ENCODE measurements at regions not wholly inside any gene's neighbourhood (a gene's known extent, or its start where the extent isn't known, plus 50 kb on each side); places are given as distances from the start of the nearest gene placed in this dataset.

- H3K4me3 ChIP-seq (replicated peaks in 1 of 3; ENCODE audit: insufficient read depth in 1 of 3, low read depth in 1 of 3, low read length in 3 of 3) = no peak overlapping the region
- FAIRE-seq (no peak), DNase-seq (ENCODE audit: low read depth, low spot score) (no peak)
- dilution Hi-C loops (cut with MboI; ENCODE audit: extremely low pct_ligation_motif_present, low sequenced_read_pairs) (no loop called here), intact Hi-C loops (cut with micrococcal nuclease) (loop anchor here (10.0 kb wide), 1 partner anchor 91 kb away; no protein-coding TSS in a partner anchor)
- no peak overlapping the region for H3K9ac ChIP-seq (replicated peaks; ENCODE audit: extremely low read depth, insufficient read depth, low read length)
- H3K4me2 ChIP-seq (ENCODE audit: insufficient read depth, low read length) = no peak overlapping the region
- H3K4me1 ChIP-seq (ENCODE audit: control insufficient read depth, extremely low read depth, insufficient read depth, low read length) = no peaks in the 10 kb centered on the region
- no peaks in the 10 kb centered on the region for H3K27me3 ChIP-seq (ENCODE audit: control insufficient read depth in 2 of 2, insufficient read depth in 2 of 2, low read length in 2 of 2)
- no peak overlapping the region for H2AFZ ChIP-seq (ENCODE audit: low read depth, low read length)
- ChIA-PET POLR2A (no interaction called here), CTCF (no interaction called here)
- no peak overlapping the region for H3K27ac ChIP-seq (ENCODE audit: insufficient read depth, low read depth, low read length)
- no peaks in the 10 kb centered on the region for H4K20me1 ChIP-seq (replicated peaks; ENCODE audit: control insufficient read depth, extremely low read depth, insufficient read depth, low read length)
- H3K9me1 ChIP-seq (replicated peaks; ENCODE audit: control insufficient read depth, extremely low read depth, insufficient read depth, low read length) = no peaks in the 10 kb centered on the region
- H3K9me3 ChIP-seq (replicated peaks; ENCODE audit: control insufficient read depth, insufficient read depth, low read length) = no peaks in the 10 kb centered on the region
- H3K36me3 ChIP-seq (ENCODE audit: control insufficient read depth in 2 of 2, extremely low read depth in 1 of 2, insufficient read depth in 2 of 2, low read length in 2 of 2) = no peaks in the 10 kb centered on the region
- TF ChIP-seq FOS (IDR thresholded peaks at IDR 0.05; ENCODE audit: borderline replicate concordance, insufficient read depth, low read length) = no peak
- TF ChIP-seq POLR2AphosphoS5 (IDR thresholded peaks at IDR 0.05; ENCODE audit: insufficient read depth, low read depth, low read length) = no peak
- TF ChIP-seq POLR2A (IDR thresholded peaks at IDR 0.05; ENCODE audit: low read depth, low read length) = no peak
- no peak for TF ChIP-seq GATA2 (IDR thresholded peaks at IDR 0.05; ENCODE audit: insufficient read depth, insufficient read length, low read depth, low read length)
- TF ChIP-seq MYC (IDR thresholded peaks at IDR 0.05; ENCODE audit: low read depth, low read length) = no peak
- TF ChIP-seq JUN (IDR thresholded peaks at IDR 0.05; ENCODE audit: borderline replicate concordance, insufficient read depth, insufficient read length, low read depth) = no peak
- TF ChIP-seq, protein P1, sequence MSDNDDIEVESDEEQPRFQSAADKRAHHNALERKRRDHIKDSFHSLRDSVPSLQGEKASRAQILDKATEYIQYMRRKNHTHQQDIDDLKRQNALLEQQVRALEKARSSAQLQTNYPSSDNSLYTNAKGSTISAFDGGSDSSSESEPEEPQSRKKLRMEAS (IDR thresholded peaks at IDR 0.05; ENCODE audit: insufficient read depth, insufficient read length) = no peak
- TF ChIP-seq EZH2 (IDR thresholded peaks at IDR 0.05; ENCODE audit: borderline replicate concordance, low read depth, low read length, severe bottlenecking) = no peak
- no peak for TF ChIP-seq CTCF (IDR thresholded peaks at IDR 0.05; ENCODE audit: extremely low read depth in 1 of 2, insufficient read depth in 1 of 2, low read depth in 1 of 2, low read length in 2 of 2)
- no TSS peak for BruUV-seq (replicated peaks)
- H3K79me2 ChIP-seq (ENCODE audit: control insufficient read depth, insufficient read depth, low read length) = no peaks in the 10 kb centered on the region
Observed at GRCh38 chr16:80085606-80086005, 455.2 kb upstream of the DYNLRB2 start.

All from endothelial cell of umbilical vein (primary cell).